ENCODE measurements at regions not wholly inside any gene's neighbourhood (a gene's known extent, or its start where the extent isn't known, plus 50 kb on each side); places are given as distances from the start of the nearest gene placed in this dataset.

GRCh38 chr1:187634940-187635339, 806.2 kb downstream of the PLA2G4A start:
- Histone ChIP-seq H3K4me2 (ENCODE audit: low read length) (no peak overlapping the region), H3K36me3 (ENCODE audit: insufficient read depth, low read length) (no peaks in the 10 kb centered on the region), H3K4me1 (ENCODE audit: insufficient read depth, low read length, poor library complexity, severe bottlenecking) (no peaks in the 10 kb centered on the region), H3K4me3 (ENCODE audit: low read depth, low read length, poor library complexity, severe bottlenecking) (no peak overlapping the region), H4K20me1 (ENCODE audit: insufficient read depth, low read length) (no peaks in the 10 kb centered on the region), H2AFZ (ENCODE audit: low read length) (no peak overlapping the region), H3K27ac (ENCODE audit: low read depth, low read length, poor library complexity, severe bottlenecking) (no peak overlapping the region), H3K79me2 (ENCODE audit: insufficient read depth, low read depth, low read length) (no peaks in the 10 kb centered on the region), H3K9me3 (ENCODE audit: low read length) (no peaks in the 10 kb centered on the region), H3K9me2 (ENCODE audit: insufficient read depth, low read length) (no peaks in the 10 kb centered on the region)
- POLR2A ChIA-PET: no interaction called here
- TF ChIP-seq EZH2phosphoT487 (IDR thresholded peaks at IDR 0.05; ENCODE audit: borderline replicate concordance, low read depth, low read length): no peak
- no peak for TF ChIP-seq CTCF (conservative IDR thresholded peaks at IDR 0.05; ENCODE audit: low read length)
- intact Hi-C loops (cut with micrococcal nuclease; ENCODE audit: unreplicated experiment): no loop called here
- BruUV-seq (replicated peaks): no TSS peak
- CTCF ChIA-PET (ENCODE audit: unreplicated experiment): no interaction called here
- DNase-seq (ENCODE audit: low spot score): no peak

DNA sequence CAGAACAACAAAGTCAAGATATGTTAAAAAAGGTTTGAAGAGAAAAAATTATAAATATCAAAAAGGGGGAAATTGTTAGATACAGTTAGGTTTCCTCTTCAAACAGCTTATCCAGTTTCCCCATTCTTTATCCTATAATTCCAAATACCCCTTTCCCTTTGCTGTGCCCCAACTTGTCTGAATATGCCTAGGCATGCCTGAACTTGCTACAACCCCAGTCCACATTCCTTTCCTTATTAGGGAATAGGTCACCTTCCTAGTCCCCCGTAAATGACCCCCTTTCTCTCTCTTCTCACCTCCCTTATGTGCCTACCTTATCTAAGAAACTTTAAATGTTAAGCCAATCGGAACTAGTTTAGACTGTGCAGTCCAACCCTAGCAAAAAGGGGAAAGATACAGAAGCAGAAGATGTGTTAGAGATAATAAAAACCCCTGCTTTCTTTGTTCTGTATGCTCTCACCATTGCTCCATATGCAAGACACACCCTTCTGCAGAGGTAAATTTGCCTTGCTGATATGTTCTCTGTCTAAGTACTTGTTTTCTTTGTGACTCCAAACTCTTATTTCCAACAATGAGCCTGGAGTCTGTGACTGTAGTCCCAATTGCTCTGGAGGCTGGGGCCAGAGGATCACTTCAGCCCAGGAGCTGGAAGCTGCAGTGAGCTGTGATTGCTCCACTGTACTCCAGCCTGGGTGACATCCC, 810.1 kb downstream of the PLA2G4A start:
- H3K4me2 ChIP-seq (ENCODE audit: low read length): no peak overlapping the region
- H3K4me1 ChIP-seq (ENCODE audit: insufficient read depth, low read length, poor library complexity, severe bottlenecking): no peaks in the 10 kb centered on the region
- H3K9me3 ChIP-seq (ENCODE audit: low read length): no peaks in the 10 kb centered on the region
- intact Hi-C loops (cut with micrococcal nuclease; ENCODE audit: unreplicated experiment): no loop called here
- no peaks in the 10 kb centered on the region for H3K79me2 ChIP-seq (ENCODE audit: insufficient read depth, low read depth, low read length)
- TF ChIP-seq CTCF (conservative IDR thresholded peaks at IDR 0.05; ENCODE audit: low read length): no peak
- TF ChIP-seq EZH2phosphoT487 (IDR thresholded peaks at IDR 0.05; ENCODE audit: borderline replicate concordance, low read depth, low read length): no peak
- CTCF ChIA-PET (ENCODE audit: unreplicated experiment): no interaction called here
- H3K4me3 ChIP-seq (ENCODE audit: low read depth, low read length, poor library complexity, severe bottlenecking): no peak overlapping the region
- H3K9me2 ChIP-seq (ENCODE audit: insufficient read depth, low read length): no peaks in the 10 kb centered on the region
- H3K36me3 ChIP-seq (ENCODE audit: insufficient read depth, low read length): no peaks in the 10 kb centered on the region
- DNase-seq (ENCODE audit: low spot score): no peak
- H3K27ac ChIP-seq (ENCODE audit: low read depth, low read length, poor library complexity, severe bottlenecking): no peak overlapping the region
- POLR2A ChIA-PET: no interaction called here
- no peak overlapping the region for H2AFZ ChIP-seq (ENCODE audit: low read length)
- no TSS peak for BruUV-seq (replicated peaks)
- H4K20me1 ChIP-seq (ENCODE audit: insufficient read depth, low read length): no peaks in the 10 kb centered on the region

- Histone ChIP-seq H3K27ac (ENCODE audit: low read depth, low read length, poor library complexity, severe bottlenecking) (no peak overlapping the region), H3K4me3 (ENCODE audit: low read depth, low read length, poor library complexity, severe bottlenecking) (no peak overlapping the region), H3K9me3 (ENCODE audit: low read length) (no peaks in the 10 kb centered on the region), H3K4me1 (ENCODE audit: insufficient read depth, low read length, poor library complexity, severe bottlenecking) (no peaks in the 10 kb centered on the region), H4K20me1 (ENCODE audit: insufficient read depth, low read length) (no peaks in the 10 kb centered on the region), H3K36me3 (ENCODE audit: insufficient read depth, low read length) (no peaks in the 10 kb centered on the region), H3K9me2 (ENCODE audit: insufficient read depth, low read length) (no peaks in the 10 kb centered on the region), H3K4me2 (ENCODE audit: low read length) (no peak overlapping the region), H3K79me2 (ENCODE audit: insufficient read depth, low read depth, low read length) (no peaks in the 10 kb centered on the region), H2AFZ (ENCODE audit: low read length) (no peak overlapping the region)
- ChIA-PET CTCF (ENCODE audit: unreplicated experiment) (no interaction called here), POLR2A (no interaction called here)
- intact Hi-C loops (cut with micrococcal nuclease; ENCODE audit: unreplicated experiment): no loop called here
- no TSS peak for BruUV-seq (replicated peaks)
- no peak for TF ChIP-seq CTCF (conservative IDR thresholded peaks at IDR 0.05; ENCODE audit: low read length)
- TF ChIP-seq EZH2phosphoT487 (IDR thresholded peaks at IDR 0.05; ENCODE audit: borderline replicate concordance, low read depth, low read length): no peak
- no peak for DNase-seq (ENCODE audit: low spot score)
These were observed 812.3 kb downstream of the PLA2G4A start for GRCh38 chr1:187641015-187641414.

Measured in OCI-LY7 (cell line).